ENCODE measurements at regions not wholly inside any gene's neighbourhood (a gene's known extent, or its start where the extent isn't known, plus 50 kb on each side); places are given as distances from the start of the nearest gene placed in this dataset.

- no peak for DNase-seq
Observed at GRCh38 chr1:218728898-218729565, 383.9 kb downstream of the TGFB2 start.

GRCh38 chr1:218735436-218736032, 390.4 kb downstream of the TGFB2 start:
- DNase-seq: no peak

GRCh38 chr1:218739426-218739825, 394.3 kb downstream of the TGFB2 start:
- DNase-seq: no peak

- no peak for DNase-seq
Observed at GRCh38 chr1:218741852-218742251, 396.7 kb downstream of the TGFB2 start.

GRCh38 chr1:218742467-218743262, 397.5 kb downstream of the TGFB2 start:
- no peak for DNase-seq

- no peak for DNase-seq
Observed at GRCh38 chr1:218743861-218744505, 398.8 kb downstream of the TGFB2 start.

GRCh38 chr1:218748071-218748470, 402.9 kb downstream of the TGFB2 start:
- DNase-seq: no peak

GRCh38 chr1:218750216-218750970, 405.3 kb downstream of the TGFB2 start:
- DNase-seq: no peak

- DNase-seq: no peak
Observed at GRCh38 chr1:218751208-218751948, 406.2 kb downstream of the TGFB2 start.

GRCh38 chr1:218752126-218752525, 407.0 kb downstream of the TGFB2 start:
- DNase-seq: no peak

- no peak for DNase-seq
Observed at GRCh38 chr1:218754477-218754876, 409.3 kb downstream of the TGFB2 start.

- no peak for DNase-seq
Observed at GRCh38 chr1:218755128-218755527, 410.0 kb downstream of the TGFB2 start.

- DNase-seq: no peak
Observed at GRCh38 chr1:218759795-218760194, 413.9 kb upstream of the LYPLAL1 start.

- DNase-seq: no peak
Observed at GRCh38 chr1:218760601-218761570, 412.8 kb upstream of the LYPLAL1 start.

- no peak for DNase-seq
Observed at GRCh38 chr1:218763538-218763937, 410.1 kb upstream of the LYPLAL1 start.

GRCh38 chr1:218765753-218766152, 407.9 kb upstream of the LYPLAL1 start:
- DNase-seq: no peak

GRCh38 chr1:218771931-218772330, 401.7 kb upstream of the LYPLAL1 start:
- DNase-seq: no peak

- no peak for DNase-seq
Observed at GRCh38 chr1:218772575-218772974, 401.1 kb upstream of the LYPLAL1 start.

GRCh38 chr1:218775501-218776021, 398.1 kb upstream of the LYPLAL1 start:
- no peak for DNase-seq
